ENCODE measurements at regions not wholly inside any gene's neighbourhood (a gene's known extent, or its start where the extent isn't known, plus 50 kb on each side); places are given as distances from the start of the nearest gene placed in this dataset.

- no peak for DNase-seq (ENCODE audit: extremely low spot score)
- ChIA-PET CTCF (interaction anchor here (0.8 kb wide), 1 partner anchor 23 kb away, joined by 3 read pairs; no protein-coding TSS in a partner anchor), POLR2A (interaction anchor here (0.5 kb wide), 1 partner anchor 41 kb away, joined by 3 read pairs; no protein-coding TSS in a partner anchor)
- no peak for TF ChIP-seq TARDBP (IDR thresholded peaks at IDR 0.05)
- no peak for TF ChIP-seq ELF4 (IDR thresholded peaks at IDR 0.05)
These were observed 149.4 kb downstream of the C5orf15 start for GRCh38 chr5:133818869-133819600.

- CTCF ChIA-PET, result no interaction called here
- TF ChIP-seq ZNF384 (IDR thresholded peaks at IDR 0.05), result no peak
- TF ChIP-seq CTBP1 (IDR thresholded peaks at IDR 0.05; ENCODE audit: borderline replicate concordance), result no peak
- no peak for TF ChIP-seq SP1 (IDR thresholded peaks at IDR 0.05)
- no peak for TF ChIP-seq HDGF (IDR thresholded peaks at IDR 0.05; ENCODE audit: borderline replicate concordance)
- no peak for TF ChIP-seq L3MBTL2 (conservative IDR thresholded peaks at IDR 0.05)
- TF ChIP-seq BHLHE40 (IDR thresholded peaks at IDR 0.05; ENCODE audit: borderline replicate concordance), result no peak
- TF ChIP-seq NFRKB (IDR thresholded peaks at IDR 0.05), result no peak
- TF ChIP-seq FOXM1 (IDR thresholded peaks at IDR 0.05; ENCODE audit: borderline replicate concordance), result no peak
- no peak for TF ChIP-seq FOXK2 (IDR thresholded peaks at IDR 0.05)
- no peak for TF ChIP-seq SUZ12 (IDR thresholded peaks at IDR 0.05)
- no peak for TF ChIP-seq LEF1 (IDR thresholded peaks at IDR 0.05; ENCODE audit: borderline replicate concordance)
- no peak for TF ChIP-seq ARNT (IDR thresholded peaks at IDR 0.05)
- no peak for TF ChIP-seq TARDBP (IDR thresholded peaks at IDR 0.05)
- no peak for TF ChIP-seq FOXA1 (IDR thresholded peaks at IDR 0.05)
- no peak for TF ChIP-seq PKNOX1 (IDR thresholded peaks at IDR 0.05)
- no peak for TF ChIP-seq ELF4 (IDR thresholded peaks at IDR 0.05)
- DNase-seq (ENCODE audit: extremely low spot score), result no peak
- POLR2A ChIA-PET, result no interaction called here
These were observed 150.4 kb downstream of the C5orf15 start for GRCh38 chr5:133818031-133818431.

DNA sequence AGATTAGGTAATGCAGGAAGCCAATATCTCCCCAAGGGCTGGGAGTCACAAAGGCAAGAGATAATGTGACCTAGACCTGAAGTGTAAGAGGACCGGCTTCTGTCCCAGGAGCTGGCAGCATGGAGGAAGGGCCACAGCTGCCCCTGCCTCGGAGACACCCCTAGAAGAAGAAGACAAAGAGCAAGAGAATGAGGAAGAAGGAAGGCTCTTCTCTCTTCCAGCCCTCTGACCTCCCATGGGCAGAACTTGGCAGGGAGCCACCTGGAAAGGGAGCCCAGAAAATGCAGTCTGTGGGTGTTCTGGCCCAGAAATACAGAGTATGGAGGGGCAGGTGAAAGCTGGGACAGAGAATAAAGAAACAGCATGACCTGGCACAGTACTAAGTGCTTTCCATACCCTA lies 151.0 kb downstream of the C5orf15 start:
- ChIA-PET POLR2A (no interaction called here), CTCF (no interaction called here)
- DNase-seq (ENCODE audit: extremely low spot score), result no peak
- no peak for TF ChIP-seq BHLHE40 (IDR thresholded peaks at IDR 0.05; ENCODE audit: borderline replicate concordance)
- no peak for TF ChIP-seq HDGF (IDR thresholded peaks at IDR 0.05; ENCODE audit: borderline replicate concordance)
- no peak for TF ChIP-seq CTBP1 (IDR thresholded peaks at IDR 0.05; ENCODE audit: borderline replicate concordance)
- no peak for TF ChIP-seq ELF4 (IDR thresholded peaks at IDR 0.05)
- no peak for TF ChIP-seq L3MBTL2 (conservative IDR thresholded peaks at IDR 0.05)
- no peak for TF ChIP-seq NFRKB (IDR thresholded peaks at IDR 0.05)
- TF ChIP-seq ARNT (IDR thresholded peaks at IDR 0.05), result no peak
- TF ChIP-seq PKNOX1 (IDR thresholded peaks at IDR 0.05), result no peak
- TF ChIP-seq ZNF384 (IDR thresholded peaks at IDR 0.05), result no peak
- no peak for TF ChIP-seq LEF1 (IDR thresholded peaks at IDR 0.05; ENCODE audit: borderline replicate concordance)
- no peak for TF ChIP-seq SP1 (IDR thresholded peaks at IDR 0.05)
- no peak for TF ChIP-seq FOXM1 (IDR thresholded peaks at IDR 0.05; ENCODE audit: borderline replicate concordance)
- TF ChIP-seq FOXA1 (IDR thresholded peaks at IDR 0.05), result no peak
- no peak for TF ChIP-seq SUZ12 (IDR thresholded peaks at IDR 0.05)
- TF ChIP-seq TARDBP (IDR thresholded peaks at IDR 0.05), result no peak
- no peak for TF ChIP-seq FOXK2 (IDR thresholded peaks at IDR 0.05)

DNA sequence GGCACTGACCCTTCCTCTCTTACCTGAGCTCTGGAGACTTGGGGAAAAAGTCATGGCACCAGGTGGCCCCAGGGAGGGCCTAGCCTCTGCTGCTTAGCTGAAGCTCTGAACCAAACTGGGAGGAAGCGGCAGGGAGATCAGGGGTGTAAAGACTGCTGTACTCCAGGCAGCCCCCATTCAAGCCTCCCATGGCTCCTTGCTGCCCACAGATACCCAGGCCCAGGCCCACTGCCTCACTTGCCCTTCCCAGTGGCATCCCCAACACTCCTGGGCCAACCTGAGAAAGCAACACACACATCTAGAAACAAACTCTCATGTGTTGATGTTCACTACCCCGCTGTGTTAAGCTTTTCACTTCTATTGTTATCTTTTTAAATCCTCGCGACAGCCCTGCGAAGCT lies 151.6 kb downstream of the C5orf15 start:
- CTCF ChIA-PET, result no interaction called here
- TF ChIP-seq SP1 (IDR thresholded peaks at IDR 0.05) (no peak), PKNOX1 (IDR thresholded peaks at IDR 0.05) (no peak), ARNT (IDR thresholded peaks at IDR 0.05) (no peak), ELF4 (IDR thresholded peaks at IDR 0.05) (no peak), TARDBP (IDR thresholded peaks at IDR 0.05) (no peak), HDGF (IDR thresholded peaks at IDR 0.05; ENCODE audit: borderline replicate concordance) (no peak), CTBP1 (IDR thresholded peaks at IDR 0.05; ENCODE audit: borderline replicate concordance) (no peak), LEF1 (IDR thresholded peaks at IDR 0.05; ENCODE audit: borderline replicate concordance) (no peak)
- POLR2A ChIA-PET, result no interaction called here
- no peak for DNase-seq (ENCODE audit: extremely low spot score)

DNA sequence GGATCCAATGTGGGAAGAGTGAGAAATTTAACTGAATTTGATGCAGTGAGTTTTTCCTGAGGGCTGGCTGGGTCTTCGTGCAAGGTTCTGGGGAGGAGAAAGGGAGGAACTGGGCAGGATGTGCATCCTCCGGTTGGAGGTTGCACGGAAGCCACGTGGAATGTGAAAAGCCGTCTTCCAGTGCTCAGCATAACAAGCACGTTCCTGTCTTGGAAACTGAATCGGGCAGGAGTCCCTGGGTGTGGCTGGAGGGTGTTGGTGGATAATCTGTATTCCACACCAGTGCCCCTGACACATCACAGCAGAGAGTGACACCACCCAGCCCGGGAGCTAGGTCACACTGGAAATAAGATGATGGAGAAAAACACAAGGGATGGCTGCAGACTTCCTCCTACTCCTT lies 154.3 kb downstream of the C5orf15 start:
- CTCF ChIA-PET, result no interaction called here
- TF ChIP-seq HDGF (IDR thresholded peaks at IDR 0.05; ENCODE audit: borderline replicate concordance) (no peak), LEF1 (IDR thresholded peaks at IDR 0.05; ENCODE audit: borderline replicate concordance) (no peak), ELF4 (IDR thresholded peaks at IDR 0.05) (no peak), SP1 (IDR thresholded peaks at IDR 0.05) (no peak), FOXA1 (IDR thresholded peaks at IDR 0.05) (no peak), FOXK2 (IDR thresholded peaks at IDR 0.05) (no peak), FOXM1 (IDR thresholded peaks at IDR 0.05; ENCODE audit: borderline replicate concordance) (no peak), ARNT (IDR thresholded peaks at IDR 0.05) (no peak), SUZ12 (IDR thresholded peaks at IDR 0.05) (no peak), NFRKB (IDR thresholded peaks at IDR 0.05) (no peak), ZNF384 (IDR thresholded peaks at IDR 0.05) (no peak), BHLHE40 (IDR thresholded peaks at IDR 0.05; ENCODE audit: borderline replicate concordance) (no peak), CTBP1 (IDR thresholded peaks at IDR 0.05; ENCODE audit: borderline replicate concordance) (no peak), TARDBP (IDR thresholded peaks at IDR 0.05) (no peak)
- no peak for DNase-seq (ENCODE audit: extremely low spot score)
- POLR2A ChIA-PET, result no interaction called here

- DNase-seq (ENCODE audit: extremely low spot score), result no peak
- POLR2A ChIA-PET, result no interaction called here
- CTCF ChIA-PET, result no interaction called here
- TF ChIP-seq FOXK2 (IDR thresholded peaks at IDR 0.05), result no peak
- no peak for TF ChIP-seq HDGF (IDR thresholded peaks at IDR 0.05; ENCODE audit: borderline replicate concordance)
- no peak for TF ChIP-seq FOXM1 (IDR thresholded peaks at IDR 0.05; ENCODE audit: borderline replicate concordance)
- TF ChIP-seq FOXA1 (IDR thresholded peaks at IDR 0.05), result no peak
- no peak for TF ChIP-seq PKNOX1 (IDR thresholded peaks at IDR 0.05)
- no peak for TF ChIP-seq SP1 (IDR thresholded peaks at IDR 0.05)
- no peak for TF ChIP-seq ELF4 (IDR thresholded peaks at IDR 0.05)
- no peak for TF ChIP-seq L3MBTL2 (conservative IDR thresholded peaks at IDR 0.05)
- TF ChIP-seq NFRKB (IDR thresholded peaks at IDR 0.05), result no peak
- TF ChIP-seq TARDBP (IDR thresholded peaks at IDR 0.05), result no peak
- TF ChIP-seq CTBP1 (IDR thresholded peaks at IDR 0.05; ENCODE audit: borderline replicate concordance), result no peak
- TF ChIP-seq ARNT (IDR thresholded peaks at IDR 0.05), result no peak
- TF ChIP-seq LEF1 (IDR thresholded peaks at IDR 0.05; ENCODE audit: borderline replicate concordance), result no peak
- no peak for TF ChIP-seq BHLHE40 (IDR thresholded peaks at IDR 0.05; ENCODE audit: borderline replicate concordance)
- TF ChIP-seq SUZ12 (IDR thresholded peaks at IDR 0.05), result no peak
- no peak for TF ChIP-seq ZNF384 (IDR thresholded peaks at IDR 0.05)
These were observed 157.3 kb downstream of the C5orf15 start for GRCh38 chr5:133811168-133811567.

Data from HEK293T (cell line).